ENCODE measurements at regions not wholly inside any gene's neighbourhood (a gene's known extent, or its start where the extent isn't known, plus 50 kb on each side); places are given as distances from the start of the nearest gene placed in this dataset.

DNA sequence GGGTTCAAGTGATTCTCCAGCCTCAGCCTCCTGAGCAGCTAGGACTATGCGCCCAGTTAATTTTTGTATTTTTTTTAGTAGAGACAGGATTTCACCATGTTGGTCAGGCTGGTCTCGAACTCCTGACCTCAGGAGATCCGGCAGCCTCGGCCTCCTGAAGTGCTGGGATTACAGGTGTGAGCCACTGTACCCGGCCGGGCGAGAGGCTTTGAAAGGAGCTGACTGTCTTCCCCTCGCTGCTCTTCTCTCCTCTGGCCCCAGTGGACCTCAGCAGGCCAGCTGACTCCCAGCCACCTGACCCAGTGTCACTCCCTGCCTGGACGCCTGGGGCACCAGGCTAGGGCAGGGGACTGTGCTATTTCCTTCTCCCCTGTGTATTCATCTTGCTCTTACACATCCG, 89.5 kb upstream of the ANKRD55 start:
- 93% methylated on average over 9 of the region's 10 CpGs for WGBS
- no peak overlapping the region for H3K27ac ChIP-seq (ENCODE audit: low read depth, low read length)
- H3K4me3 ChIP-seq (ENCODE audit: low read length) = no peak overlapping the region
- H3K36me3 ChIP-seq (ENCODE audit: insufficient read depth, low read length) = no peaks in the 10 kb centered on the region
- no peak overlapping the region for H3K9ac ChIP-seq (ENCODE audit: low read depth, low read length)
- no peaks in the 10 kb centered on the region for H3K9me3 ChIP-seq (ENCODE audit: insufficient read depth, low read depth, low read length)
- H3K4me1 ChIP-seq (ENCODE audit: insufficient read depth, low read length) = no peaks in the 10 kb centered on the region
- H3K27me3 ChIP-seq (ENCODE audit: insufficient read depth, low read length) = no peaks in the 10 kb centered on the region

DNA sequence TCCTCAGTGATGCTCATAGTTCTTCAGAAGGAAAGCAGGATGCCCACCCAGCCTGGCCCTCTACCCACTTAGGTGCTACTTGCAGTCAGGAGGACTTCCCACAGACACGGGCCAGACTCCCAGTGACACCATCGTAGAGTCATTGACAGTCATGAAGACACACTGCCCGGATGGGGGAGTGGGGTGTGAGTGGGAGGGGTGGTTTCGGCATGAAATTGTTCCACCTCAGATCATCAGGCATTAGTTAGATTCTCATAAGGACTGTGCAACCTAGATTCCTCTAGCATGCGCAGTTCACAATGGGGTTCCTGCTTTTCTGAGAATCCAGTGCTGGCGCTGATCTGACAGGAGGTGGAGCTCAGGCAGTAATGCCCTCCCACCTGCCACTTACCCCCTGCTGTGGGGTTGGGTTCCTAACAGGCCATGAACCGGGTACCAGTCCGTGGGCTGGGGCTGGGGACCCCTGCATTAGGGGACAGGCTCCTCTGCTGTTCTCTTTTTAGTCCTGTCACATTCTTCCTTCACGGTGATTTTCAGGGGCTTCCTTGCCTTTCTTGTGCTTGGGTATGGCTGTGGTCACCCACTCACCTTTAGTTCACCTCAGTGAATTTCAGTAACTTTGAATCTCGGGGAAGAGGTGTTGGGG, 88.2 kb upstream of the ANKRD55 start:
- Histone ChIP-seq H3K36me3 (ENCODE audit: insufficient read depth, low read length) (no peaks in the 10 kb centered on the region), H3K4me3 (ENCODE audit: low read length) (no peak overlapping the region), H3K9me3 (ENCODE audit: insufficient read depth, low read depth, low read length) (no peaks in the 10 kb centered on the region), H3K4me1 (ENCODE audit: insufficient read depth, low read length) (peaks cover under 1% of the 10 kb centered on the region; the same call in 1 of the 2 replicates), H3K9ac (ENCODE audit: low read depth, low read length) (no peak overlapping the region), H3K27me3 (ENCODE audit: insufficient read depth, low read length) (no peaks in the 10 kb centered on the region), H3K27ac (ENCODE audit: low read depth, low read length) (no peak overlapping the region)
- 93% methylated on average over 10 of the region's 10 CpGs for WGBS

DNA sequence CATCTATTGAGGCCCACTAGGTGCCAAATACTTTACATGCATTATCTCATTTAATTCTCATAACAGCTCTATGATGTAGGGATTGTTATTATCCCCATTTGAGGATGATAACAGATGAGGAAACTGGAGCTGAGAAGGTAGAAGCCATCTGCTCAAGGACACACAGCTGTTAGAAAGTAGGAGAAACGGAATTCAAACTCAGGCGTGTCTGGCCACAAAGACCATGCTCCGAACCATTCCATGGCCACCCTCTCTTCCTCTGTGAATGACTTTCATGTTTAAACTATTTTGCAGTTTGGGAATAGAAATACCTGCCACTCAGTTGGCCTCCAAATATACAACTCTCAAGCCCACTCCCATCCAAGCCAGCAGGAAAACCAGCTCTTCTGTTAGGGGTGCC, 87.6 kb upstream of the ANKRD55 start:
- Histone ChIP-seq H3K9ac (ENCODE audit: low read depth, low read length) (no peak overlapping the region), H3K4me1 (ENCODE audit: insufficient read depth, low read length) (peaks cover 7% of the 10 kb centered on the region; the same call in 1 of the 2 replicates), H3K27ac (ENCODE audit: low read depth, low read length) (no peak overlapping the region), H3K4me3 (ENCODE audit: low read length) (no peak overlapping the region), H3K27me3 (ENCODE audit: insufficient read depth, low read length) (no peaks in the 10 kb centered on the region), H3K9me3 (ENCODE audit: insufficient read depth, low read depth, low read length) (no peaks in the 10 kb centered on the region), H3K36me3 (ENCODE audit: insufficient read depth, low read length) (no peaks in the 10 kb centered on the region)
- 96% methylated on average over 3 of the region's 3 CpGs for WGBS

DNA sequence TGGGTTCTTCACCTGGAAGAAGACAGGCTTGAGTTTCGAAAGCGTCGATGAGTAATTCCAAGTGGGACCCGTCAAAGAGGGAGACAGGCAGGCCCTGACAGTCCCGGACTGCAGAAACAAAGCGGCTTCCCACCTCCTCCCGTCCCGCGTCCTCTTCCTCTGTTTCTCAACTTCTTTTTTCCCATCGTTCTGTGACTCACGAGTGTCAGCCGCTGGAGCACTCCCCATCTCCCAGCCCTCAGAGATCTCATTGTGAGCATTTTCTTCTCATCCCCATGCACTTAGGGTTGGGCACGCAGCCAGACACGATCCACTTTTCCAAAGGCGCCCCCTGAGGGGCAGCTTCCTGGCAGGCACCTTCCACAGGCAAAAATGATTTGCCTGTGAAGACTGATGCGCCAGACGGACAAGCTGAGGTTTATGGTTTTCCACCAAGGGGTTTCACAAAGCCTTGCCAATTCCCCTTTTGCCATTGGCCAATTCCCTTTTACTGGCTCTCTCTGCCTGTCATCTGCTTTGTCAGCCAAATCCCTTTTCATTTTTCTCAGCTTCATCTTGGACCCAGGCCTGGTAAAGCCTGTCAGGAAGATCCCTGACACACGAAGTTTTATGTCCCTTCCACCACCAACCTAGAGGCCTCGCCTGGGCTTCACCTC, 86.5 kb upstream of the ANKRD55 start:
- Histone ChIP-seq H3K9ac (ENCODE audit: low read depth, low read length) (no peak overlapping the region), H3K27ac (ENCODE audit: low read depth, low read length) (no peak overlapping the region), H3K4me1 (ENCODE audit: insufficient read depth, low read length) (peaks cover 9% of the 10 kb centered on the region; the same call in 1 of the 2 replicates), H3K27me3 (ENCODE audit: insufficient read depth, low read length) (no peaks in the 10 kb centered on the region), H3K9me3 (ENCODE audit: insufficient read depth, low read depth, low read length) (no peaks in the 10 kb centered on the region), H3K4me3 (ENCODE audit: low read length) (no peak overlapping the region), H3K36me3 (ENCODE audit: insufficient read depth, low read length) (no peaks in the 10 kb centered on the region)
- WGBS = 90% methylated on average over 19 of the region's 19 CpGs

DNA sequence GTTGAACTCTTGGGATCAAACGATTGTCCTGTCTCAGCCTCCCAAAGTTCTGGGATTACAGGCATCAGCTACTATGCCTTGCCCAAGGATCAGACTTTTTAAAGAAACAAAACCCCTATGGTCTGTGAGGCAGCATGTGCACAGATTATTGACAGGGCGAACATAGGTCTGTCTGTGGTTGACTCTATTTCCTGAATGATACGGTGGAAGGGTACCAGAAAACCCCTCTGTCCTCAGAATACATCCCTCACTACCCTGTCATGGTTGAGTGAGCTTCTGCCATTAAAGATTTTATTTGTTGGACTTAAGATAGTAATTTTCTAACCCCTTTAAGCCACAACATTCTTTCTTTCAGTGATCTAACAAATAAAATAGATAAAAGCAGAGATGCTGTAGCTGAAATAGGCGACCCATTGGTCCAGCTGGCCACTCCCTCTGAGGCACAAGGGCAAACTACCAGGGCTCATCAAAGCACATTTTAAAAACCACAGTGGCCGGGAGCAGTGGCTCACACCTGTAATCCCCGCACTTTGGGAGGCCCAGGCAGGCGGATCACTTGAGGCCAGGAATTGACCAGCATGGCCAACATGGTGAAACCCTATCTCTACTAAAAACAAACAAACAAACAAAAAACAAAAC, 84.9 kb upstream of the ANKRD55 start:
- Histone ChIP-seq H3K9ac (ENCODE audit: low read depth, low read length) (no peak overlapping the region), H3K4me3 (ENCODE audit: low read length) (no peak overlapping the region), H3K4me1 (ENCODE audit: insufficient read depth, low read length) (peaks cover 9% of the 10 kb centered on the region; the same call in 1 of the 2 replicates), H3K36me3 (ENCODE audit: insufficient read depth, low read length) (no peaks in the 10 kb centered on the region), H3K9me3 (ENCODE audit: insufficient read depth, low read depth, low read length) (no peaks in the 10 kb centered on the region), H3K27ac (ENCODE audit: low read depth, low read length) (no peak overlapping the region), H3K27me3 (ENCODE audit: insufficient read depth, low read length) (no peaks in the 10 kb centered on the region)
- 95% methylated on average over 6 of the region's 7 CpGs for WGBS

DNA sequence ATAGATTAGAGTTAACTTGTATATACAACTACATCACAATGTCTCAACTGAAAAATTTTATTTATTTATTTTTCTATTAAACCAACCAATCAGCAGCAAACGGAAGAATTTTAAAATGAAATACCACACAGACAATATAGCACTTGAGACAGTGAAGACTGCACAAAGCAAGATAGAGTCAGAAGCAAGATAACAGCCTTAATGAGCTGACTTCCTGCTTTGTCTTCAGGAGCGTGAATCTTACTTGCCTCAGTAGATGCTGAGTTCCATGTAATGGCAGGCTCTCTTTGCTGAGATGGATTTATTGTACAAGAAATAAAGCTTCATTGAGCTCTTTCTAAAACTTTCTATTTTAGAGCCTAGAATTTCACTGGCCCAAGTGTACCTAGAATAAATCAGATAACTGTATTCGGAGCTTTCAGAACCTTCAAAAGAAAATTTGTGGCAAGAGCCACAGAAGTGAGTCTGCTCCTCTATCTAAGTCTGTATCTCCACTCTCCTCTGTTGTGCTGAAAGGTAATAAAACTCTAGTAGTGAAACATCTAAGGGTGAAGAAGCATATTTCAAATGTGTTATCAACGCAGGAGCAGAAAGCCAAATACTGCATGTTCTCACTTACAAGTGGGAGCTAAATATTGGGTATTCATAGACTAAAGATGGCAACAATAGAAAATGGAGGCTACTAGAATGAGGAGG, 83.3 kb upstream of the ANKRD55 start:
- 84% methylated on average over 4 of the region's 4 CpGs for WGBS
- H3K27ac ChIP-seq (ENCODE audit: low read depth, low read length) = no peak overlapping the region
- H3K27me3 ChIP-seq (ENCODE audit: insufficient read depth, low read length) = no peaks in the 10 kb centered on the region
- H3K9me3 ChIP-seq (ENCODE audit: insufficient read depth, low read depth, low read length) = no peaks in the 10 kb centered on the region
- H3K4me3 ChIP-seq (ENCODE audit: low read length) = no peak overlapping the region
- peaks cover 9% of the 10 kb centered on the region; the same call in 1 of the 2 replicates for H3K4me1 ChIP-seq (ENCODE audit: insufficient read depth, low read length)
- H3K36me3 ChIP-seq (ENCODE audit: insufficient read depth, low read length) = no peaks in the 10 kb centered on the region
- H3K9ac ChIP-seq (ENCODE audit: low read depth, low read length) = no peak overlapping the region

DNA sequence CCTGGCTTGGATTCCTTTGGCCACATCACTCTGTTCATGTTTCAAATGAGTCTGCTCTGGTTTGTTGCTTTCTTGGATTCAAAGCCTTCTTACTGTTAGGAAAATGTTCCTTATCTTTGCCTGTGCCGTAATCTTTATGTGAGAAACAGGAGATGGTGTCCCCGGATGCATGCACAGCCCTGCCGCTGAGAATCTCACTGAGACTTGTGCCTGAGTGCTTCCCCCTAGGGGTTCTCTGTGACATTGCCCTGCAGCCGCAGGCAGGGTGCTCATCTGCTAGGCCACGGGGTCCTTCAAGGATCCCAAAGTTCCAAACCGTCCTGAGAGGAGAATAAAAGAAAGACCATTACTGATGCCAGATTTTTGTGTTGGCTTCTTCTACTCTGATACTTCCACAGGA, 81.4 kb upstream of the ANKRD55 start:
- Histone ChIP-seq H3K9me3 (ENCODE audit: insufficient read depth, low read depth, low read length) (no peaks in the 10 kb centered on the region), H3K36me3 (ENCODE audit: insufficient read depth, low read length) (no peaks in the 10 kb centered on the region), H3K27ac (ENCODE audit: low read depth, low read length) (no peak overlapping the region), H3K4me3 (ENCODE audit: low read length) (no peak overlapping the region), H3K9ac (ENCODE audit: low read depth, low read length) (no peak overlapping the region), H3K27me3 (ENCODE audit: insufficient read depth, low read length) (no peaks in the 10 kb centered on the region), H3K4me1 (ENCODE audit: insufficient read depth, low read length) (peaks cover 9% of the 10 kb centered on the region; the same call in 1 of the 2 replicates)
- 75% methylated on average over 6 of the region's 6 CpGs for WGBS

DNA sequence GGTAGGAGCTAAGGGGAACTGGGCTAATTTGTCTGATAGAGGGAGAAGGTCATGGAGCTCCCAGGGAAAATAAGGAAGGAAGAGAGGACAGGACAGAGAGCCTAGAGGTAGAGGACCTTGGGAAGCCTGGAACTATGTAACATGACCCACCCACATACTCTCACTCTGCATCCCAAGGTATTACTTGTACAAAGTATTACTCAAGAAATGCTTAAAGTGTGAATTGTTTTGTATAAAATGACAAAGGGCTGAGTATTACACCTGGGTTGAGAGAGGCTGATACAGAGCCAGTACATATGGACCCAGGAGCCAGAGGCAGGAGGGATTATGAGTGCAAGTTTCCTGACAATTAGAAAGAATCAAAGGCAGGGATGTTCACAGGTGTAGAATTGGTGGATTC, 80.5 kb upstream of the ANKRD55 start:
- Histone ChIP-seq H3K36me3 (ENCODE audit: insufficient read depth, low read length) (no peaks in the 10 kb centered on the region), H3K27ac (ENCODE audit: low read depth, low read length) (no peak overlapping the region), H3K4me3 (ENCODE audit: low read length) (no peak overlapping the region), H3K4me1 (ENCODE audit: insufficient read depth, low read length) (peaks cover 9% of the 10 kb centered on the region; the same call in 1 of the 2 replicates), H3K9ac (ENCODE audit: low read depth, low read length) (no peak overlapping the region), H3K9me3 (ENCODE audit: insufficient read depth, low read depth, low read length) (no peaks in the 10 kb centered on the region), H3K27me3 (ENCODE audit: insufficient read depth, low read length) (no peaks in the 10 kb centered on the region)

DNA sequence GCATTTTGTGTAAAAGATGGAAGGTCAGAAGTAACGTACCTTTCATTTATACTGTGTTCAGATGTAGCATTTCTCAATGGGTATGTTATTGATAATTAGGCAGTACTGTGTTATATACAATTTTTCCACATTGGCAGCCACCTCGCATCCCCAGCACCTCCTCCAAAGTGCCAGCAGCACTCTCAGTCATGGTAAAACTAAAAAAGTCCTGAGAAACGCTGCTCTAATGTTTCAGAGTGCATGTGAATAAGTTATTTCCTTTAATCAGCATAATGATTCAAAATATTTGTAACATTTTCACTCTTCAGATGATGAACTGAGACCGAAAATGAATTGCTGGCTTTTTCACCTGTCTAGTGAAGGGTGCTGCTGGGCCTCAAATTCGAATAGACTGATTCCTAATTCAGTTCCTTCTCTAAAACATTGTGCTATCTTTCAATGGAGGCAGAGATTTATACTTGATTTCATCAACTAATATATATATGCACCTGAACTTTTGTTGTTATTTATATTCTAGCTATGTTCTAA, 79.9 kb upstream of the ANKRD55 start:
- WGBS = 93% methylated on average over 5 of the region's 5 CpGs
- H3K4me1 ChIP-seq (ENCODE audit: insufficient read depth, low read length) = peaks cover 9% of the 10 kb centered on the region; the same call in 1 of the 2 replicates
- H3K4me3 ChIP-seq (ENCODE audit: low read length) = no peak overlapping the region
- no peaks in the 10 kb centered on the region for H3K27me3 ChIP-seq (ENCODE audit: insufficient read depth, low read length)
- H3K9ac ChIP-seq (ENCODE audit: low read depth, low read length) = no peak overlapping the region
- no peak overlapping the region for H3K27ac ChIP-seq (ENCODE audit: low read depth, low read length)
- H3K9me3 ChIP-seq (ENCODE audit: insufficient read depth, low read depth, low read length) = no peaks in the 10 kb centered on the region
- H3K36me3 ChIP-seq (ENCODE audit: insufficient read depth, low read length) = no peaks in the 10 kb centered on the region

DNA sequence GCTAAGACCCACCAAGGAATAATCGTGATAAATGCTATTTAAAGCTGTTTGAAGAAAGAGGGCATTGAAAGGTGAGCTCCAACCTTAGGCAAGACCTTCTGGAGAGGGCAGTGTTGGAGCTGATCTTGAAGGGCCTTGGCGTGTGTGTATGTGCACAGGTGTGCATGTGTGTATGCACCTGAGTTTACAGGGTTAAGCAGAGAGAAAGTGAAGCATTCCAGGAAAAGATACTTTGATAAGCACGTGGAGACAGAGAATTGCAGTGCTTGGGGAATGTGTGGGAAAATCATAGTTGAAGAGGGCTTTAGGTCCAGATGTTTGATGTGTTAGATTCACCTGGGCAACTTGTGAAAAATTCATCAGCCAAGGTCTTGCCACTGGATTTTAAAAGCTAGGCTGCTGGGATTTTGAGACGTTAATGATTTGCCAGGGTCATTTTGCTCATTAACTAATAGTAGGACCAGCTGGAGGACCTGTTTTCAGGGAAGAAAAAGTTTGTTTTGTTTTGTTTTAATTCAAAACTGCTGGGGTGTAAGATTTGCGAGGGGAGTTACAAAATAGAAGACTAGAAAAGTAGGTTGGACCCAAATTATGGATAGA, 78.3 kb upstream of the ANKRD55 start:
- 71% methylated on average over 5 of the region's 5 CpGs for WGBS
- Histone ChIP-seq H3K27ac (ENCODE audit: low read depth, low read length) (no peak overlapping the region), H3K4me1 (ENCODE audit: insufficient read depth, low read length) (peaks cover 8% of the 10 kb centered on the region; the same call in 1 of the 2 replicates)

More for the DNA sequence above, 78.3 kb upstream of the ANKRD55 start:
- Histone ChIP-seq H3K4me3 (ENCODE audit: low read length) (no peak overlapping the region), H3K9ac (ENCODE audit: low read depth, low read length) (no peak overlapping the region), H3K27me3 (ENCODE audit: insufficient read depth, low read length) (no peaks in the 10 kb centered on the region), H3K36me3 (ENCODE audit: insufficient read depth, low read length) (no peaks in the 10 kb centered on the region), H3K9me3 (ENCODE audit: insufficient read depth, low read depth, low read length) (peaks cover 6% of the 10 kb centered on the region; the same call in 1 of the 2 replicates)

Data from HUES64 (cell line).